ENCODE measurements at regions not wholly inside any gene's neighbourhood (a gene's known extent, or its start where the extent isn't known, plus 50 kb on each side); places are given as distances from the start of the nearest gene placed in this dataset.

DNA sequence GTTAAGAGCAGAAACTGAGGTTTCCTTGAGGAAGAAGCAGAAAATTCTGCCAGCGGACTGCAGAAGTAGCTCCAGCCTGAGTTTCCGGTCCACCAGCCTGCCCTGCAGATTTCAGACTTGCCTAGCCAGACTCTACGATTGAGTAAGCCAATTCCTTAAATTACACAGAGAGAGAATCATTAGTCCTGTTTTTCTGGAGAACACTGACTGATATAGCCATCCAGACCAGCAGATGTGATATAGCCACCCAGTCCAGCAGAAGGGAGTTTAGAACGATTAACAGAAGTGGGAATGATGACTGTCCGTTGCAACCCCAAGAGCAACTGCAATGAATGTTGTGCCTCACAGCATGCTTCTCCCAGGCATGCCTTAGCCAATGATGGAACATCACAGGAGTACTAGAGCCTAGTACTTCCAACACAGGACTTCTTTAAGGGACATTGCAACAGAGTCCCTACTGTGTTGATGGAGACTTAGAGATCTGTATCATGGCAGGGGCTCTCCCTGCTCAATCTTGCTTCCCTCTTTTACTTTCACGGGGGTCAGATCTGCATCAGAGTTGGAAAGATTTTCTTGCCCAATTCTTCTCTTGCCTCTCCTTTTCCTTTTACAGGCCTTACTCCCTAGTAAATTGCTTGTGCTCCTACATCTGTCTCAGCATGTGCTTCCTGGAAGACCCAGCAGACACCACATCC, 264.6 kb upstream of the CLNK start:
- H2AFZ ChIP-seq (ENCODE audit: low read length) = no peak overlapping the region
- CTCF ChIA-PET (ENCODE audit: partially characterized antibody) = no interaction called here
- no peaks in the 10 kb centered on the region for H3K36me3 ChIP-seq (ENCODE audit: control insufficient read depth in 2 of 4, insufficient read depth in 4 of 4, low read length in 3 of 4)

More for the DNA sequence above, 264.6 kb upstream of the CLNK start:
- Histone ChIP-seq H3K23me2 (ENCODE audit: low read depth, low read length) (no peaks in the 10 kb centered on the region), H3K9me3 (ENCODE audit: insufficient read depth in 2 of 2, low read depth in 1 of 2, low read length in 1 of 2) (no peaks in the 10 kb centered on the region; a peak in 2 of 4 replicates), H2BK15ac (ENCODE audit: low read length) (0 out of 2 replicates have a peak overlapping the region, but pooled peaks have one; percentile 12), H3K9ac (replicated peaks in 1 of 4; ENCODE audit: extremely low read depth in 1 of 4, low read depth in 3 of 4, low read length in 3 of 4) (no peak overlapping the region), H2BK20ac (ENCODE audit: low read length) (no peak overlapping the region), H3K4ac (replicated peaks; ENCODE audit: insufficient read length, low read depth, low read length) (no peak overlapping the region), H3K4me2 (ENCODE audit: insufficient read depth in 1 of 2, low read depth in 2 of 2, low read length in 2 of 2) (no peak overlapping the region), H4K5ac (ENCODE audit: insufficient read length, low read depth, low read length) (no peak overlapping the region), H2BK5ac (ENCODE audit: low read depth, low read length) (no peak overlapping the region), H2AK5ac (ENCODE audit: low read depth, low read length) (no peak overlapping the region), H2BK12ac (ENCODE audit: low read depth, low read length) (no peak overlapping the region), H3K23ac (ENCODE audit: insufficient read length) (no peak overlapping the region), H3K56ac (replicated peaks; ENCODE audit: insufficient read length, low read depth, low read length) (no peak overlapping the region), H3K27me3 (replicated peaks in 1 of 4; ENCODE audit: control insufficient read depth in 3 of 4, extremely low read depth in 1 of 4, insufficient read depth in 3 of 4, low read length in 3 of 4) (no peaks in the 10 kb centered on the region), H3K14ac (ENCODE audit: insufficient read length) (no peak overlapping the region), H4K8ac (ENCODE audit: extremely low read depth, insufficient read depth, low read length) (no peak overlapping the region), H3K79me2 (ENCODE audit: control insufficient read depth in 1 of 2, insufficient read depth in 2 of 2, low read length in 2 of 2) (no peaks in the 10 kb centered on the region), H3K79me1 (ENCODE audit: low read depth, low read length) (no peaks in the 10 kb centered on the region), H3K4me1 (replicated peaks in 1 of 4; ENCODE audit: control insufficient read depth in 3 of 4, insufficient read depth in 4 of 4, low read length in 3 of 4) (no peaks in the 10 kb centered on the region), H4K20me1 (replicated peaks in 1 of 2; ENCODE audit: control insufficient read depth in 1 of 2, insufficient read depth in 2 of 2, low read length in 2 of 2) (no peaks in the 10 kb centered on the region), H3K4me3 (ENCODE audit: extremely low read depth in 1 of 4, insufficient read depth in 2 of 4, low read depth in 3 of 4, low read length in 4 of 4) (no peak overlapping the region), H3K18ac (ENCODE audit: extremely low read depth, low read length) (no peak overlapping the region), H3K27ac (ENCODE audit: low read depth, low read length) (no peak overlapping the region), H2BK120ac (replicated peaks; ENCODE audit: low read depth, low read length) (no peak overlapping the region), H4K91ac (replicated peaks; ENCODE audit: insufficient read length, low read length) (no peak overlapping the region)
- POLR2A ChIA-PET (ENCODE audit: partially characterized antibody) = interaction anchor here (1.0 kb wide), 1 partner anchor 11 kb away, joined by 3 read pairs; no protein-coding TSS in a partner anchor
- DNase-seq (ENCODE audit: low read depth in 1 of 2, low spot score in 2 of 2) = no peak
- no peak for TF ChIP-seq HDAC6 (IDR thresholded peaks at IDR 0.05; ENCODE audit: low read depth, low read length)
- TF ChIP-seq JUND (IDR thresholded peaks at IDR 0.05; ENCODE audit: low read length) = no peak
- no peak for TF ChIP-seq KDM4A (IDR thresholded peaks at IDR 0.05; ENCODE audit: low read depth, low read length, severe bottlenecking)
- no peak for TF ChIP-seq RNF2 (IDR thresholded peaks at IDR 0.05; ENCODE audit: borderline replicate concordance, low read depth, low read length, missing control alignments, poor library complexity, severe bottlenecking)
- TF ChIP-seq PHF8 (conservative IDR thresholded peaks at IDR 0.05; ENCODE audit: low read depth, low read length) = no peak
- 95% methylated on average over 6 of the region's 6 CpGs; no CpG with 5 or more reads in 1 of the 2 experiments for WGBS, 2 experiments (ENCODE audit: extremely low coverage in 1 of 2, insufficient coverage in 1 of 2, insufficient read length in 1 of 2, insufficient replicate concordance in 2 of 2, low coverage in 1 of 2, low lambda C conversion rate in 2 of 2, missing lambda C conversion rate in 1 of 2)
- FAIRE-seq = no peak

Measured in H1 (cell line).